Spleen (tissue), 11 donors: ENCODE measurements at regions not wholly inside any gene's neighbourhood (a gene's known extent, or its start where the extent isn't known, plus 50 kb on each side); places are given as distances from the start of the nearest gene placed in this dataset.

Experiments
- DNase-seq: peaks from one replicate; pipeline ENCODE4 v3.0.0-alpha.2; 2020
- H3K27ac ChIP-seq, 8 donors: fragments of 200-600 bp; sonication (generic) in 7 of 8; 1 replicate in 4 of 8; 2 replicates in 4 of 8; pipeline versions ENCODE4 v1.5.0 to v1.8.0; 2016 to 2021; ENCODE audit warnings: inconsistent platforms in 4 of 8, mild to moderate bottlenecking in 4 of 8, moderate library complexity in 1 of 8
- H3K27me3 ChIP-seq, 7 donors: fragments of 200-600 bp; sonication (generic) in 6 of 7; replicated peaks in 1 of 7; 1 replicate in 4 of 7; 2 replicates in 3 of 7; pipeline versions ENCODE4 v1.5.0 to v1.8.0; 2016 to 2021; ENCODE audit warnings: inconsistent platforms in 3 of 7, mild to moderate bottlenecking in 1 of 7
- H3K36me3 ChIP-seq, 6 donors: fragments of 200-600 bp; sonication (generic) in 5 of 6; 1 replicate in 4 of 6; 2 replicates in 2 of 6; pipeline versions ENCODE4 v1.5.0 to v1.8.0; 2016 to 2021; ENCODE audit warnings: inconsistent platforms in 2 of 6
- H3K4me1 ChIP-seq, 6 donors: fragments of 200-600 bp; sonication (generic) in 5 of 6; 1 replicate in 3 of 6; 2 replicates in 3 of 6; pipeline versions ENCODE4 v1.5.0 to v1.8.0; 2016 to 2021; ENCODE audit warnings: inconsistent platforms in 3 of 6
- H3K4me3 ChIP-seq, 8 donors: fragments of 200-600 bp; sonication (generic) in 7 of 8; 1 replicate in 4 of 8; 2 replicates in 4 of 8; pipeline versions ENCODE4 v1.5.0 to v1.8.0; 2016 to 2021; ENCODE audit warnings: inconsistent platforms in 4 of 8, mild to moderate bottlenecking in 4 of 8, moderate library complexity in 2 of 8
- H3K9me3 ChIP-seq, 8 donors: fragments of 200-600 bp; sonication (generic) in 7 of 8; 1 replicate in 4 of 8; 2 replicates in 4 of 8; pipeline versions ENCODE4 v1.5.0 to v1.8.0; 2016 to 2021; ENCODE audit warnings: inconsistent platforms in 4 of 8
- POLR2A ChIP-seq, 3 donors: fragments of 450-650 bp; IDR thresholded peaks; one replicate each; pipeline ENCODE4 v1.5.1; 2017; ENCODE audit warnings: antibody characterized with exemption in 3 of 3, mild to moderate bottlenecking in 1 of 3
- POLR2AphosphoS5 ChIP-seq, 3 donors: sonication (generic); formaldehyde crosslinking; IDR thresholded peaks; one replicate each; pipeline ENCODE4 v1.5.1; 2017; ENCODE audit warnings: antibody characterized with exemption in 3 of 3
- WGBS, 5 donors: extraction: QIAGEN DNeasy Blood & Tissue Kit in 3 of 5; methylation state at CpG; one replicate each; pipeline versions ENCODE4 v1.1.5 to v1.1.7; 2013 to 2018; 5-methylcytosine and 5-hydroxymethylcytosine counted together
- intact Hi-C: fragments of 100-400 bp; cut with DNase I; formaldehyde crosslinking; loops from one replicate; pipeline ENCODE4 v1.15.0; 2023; ENCODE audit warnings: low total_unique reads
- TF ChIP-seq, protein P1 (sequence below), 11 experiments: fragments of 200-600 bp in 7 of 11; fragments of 450-650 bp in 4 of 11; sonication (generic) in 4 of 11; IDR thresholded peaks in 8 of 11; conservative IDR thresholded peaks in 3 of 11; 1 replicate in 7 of 11; 2 replicates in 4 of 11; pipeline versions ENCODE4 v1.4.0 to v1.8.0; 2016 to 2021; ENCODE audit warnings: antibody characterized with exemption in 11 of 11, inconsistent platforms in 4 of 11, mild to moderate bottlenecking in 1 of 11
- donor health status: healthy with polysubstance abuse.
- donor health status: DM: no; HTN: no; CAD: no; lungs with moderate emphysema.
- donor health status: DM: no; HTN: no; CAD: no.
- donor health status: Bipolar disorder and iron deficiency.
- donor health status: healthy.
- donor health status: DM: no; HTN: no; CAD: no.
- donor health status: DM: yes; HTN: yes; CAD: no.

DNA sequence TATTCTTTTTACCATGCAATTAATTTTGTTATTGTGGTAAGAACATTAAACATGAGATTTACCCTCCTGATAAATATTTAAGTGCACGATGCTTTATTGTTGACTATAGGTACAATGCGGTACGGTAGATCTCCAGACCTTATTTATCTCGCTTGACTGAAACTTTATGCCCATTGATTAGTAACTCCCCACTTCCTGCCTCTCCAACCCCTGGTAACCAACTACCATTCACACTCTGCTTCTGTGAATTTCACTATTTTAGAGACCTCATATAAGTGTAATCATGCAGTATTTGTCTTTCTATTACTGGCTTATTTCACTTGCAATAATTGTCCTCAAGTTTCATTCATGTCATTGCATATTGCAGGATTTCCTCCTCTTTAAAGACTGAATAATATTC, 195.7 kb upstream of the ID2 start:
- TF ChIP-seq POLR2A (IDR thresholded peaks at IDR 0.05) (no peak), POLR2AphosphoS5 (IDR thresholded peaks at IDR 0.05) (no peak)
- TF ChIP-seq, protein P1, sequence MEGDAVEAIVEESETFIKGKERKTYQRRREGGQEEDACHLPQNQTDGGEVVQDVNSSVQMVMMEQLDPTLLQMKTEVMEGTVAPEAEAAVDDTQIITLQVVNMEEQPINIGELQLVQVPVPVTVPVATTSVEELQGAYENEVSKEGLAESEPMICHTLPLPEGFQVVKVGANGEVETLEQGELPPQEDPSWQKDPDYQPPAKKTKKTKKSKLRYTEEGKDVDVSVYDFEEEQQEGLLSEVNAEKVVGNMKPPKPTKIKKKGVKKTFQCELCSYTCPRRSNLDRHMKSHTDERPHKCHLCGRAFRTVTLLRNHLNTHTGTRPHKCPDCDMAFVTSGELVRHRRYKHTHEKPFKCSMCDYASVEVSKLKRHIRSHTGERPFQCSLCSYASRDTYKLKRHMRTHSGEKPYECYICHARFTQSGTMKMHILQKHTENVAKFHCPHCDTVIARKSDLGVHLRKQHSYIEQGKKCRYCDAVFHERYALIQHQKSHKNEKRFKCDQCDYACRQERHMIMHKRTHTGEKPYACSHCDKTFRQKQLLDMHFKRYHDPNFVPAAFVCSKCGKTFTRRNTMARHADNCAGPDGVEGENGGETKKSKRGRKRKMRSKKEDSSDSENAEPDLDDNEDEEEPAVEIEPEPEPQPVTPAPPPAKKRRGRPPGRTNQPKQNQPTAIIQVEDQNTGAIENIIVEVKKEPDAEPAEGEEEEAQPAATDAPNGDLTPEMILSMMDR (IDR thresholded peaks at IDR 0.05 in 8 of 11, conservative IDR thresholded peaks at IDR 0.05 in 3 of 11), result no peak
- peak overlapping the region in 1 of 8 donors; percentile 53 for H3K4me3 ChIP-seq
- H3K36me3 ChIP-seq, result no peaks in the 10 kb centered on the region
- H3K4me1 ChIP-seq, result peaks cover 21 to 87% (median 44%) of the 10 kb centered on the region in 6 donors
- DNase-seq, result no peak
- 58 to 76% (median 65%) methylated on average over 4 of the region's 4 CpGs for WGBS, 5 donors
- peak overlapping the region in 3 of 8 donors; percentile 68 to 72 (median 72) for H3K27ac ChIP-seq
- H3K27me3 ChIP-seq, result peaks cover 0 to 73% (median 0%) of the 10 kb centered on the region in 7 donors
- H3K9me3 ChIP-seq, result no peaks in the 10 kb centered on the region
- intact Hi-C loops, result no loop called here

DNA sequence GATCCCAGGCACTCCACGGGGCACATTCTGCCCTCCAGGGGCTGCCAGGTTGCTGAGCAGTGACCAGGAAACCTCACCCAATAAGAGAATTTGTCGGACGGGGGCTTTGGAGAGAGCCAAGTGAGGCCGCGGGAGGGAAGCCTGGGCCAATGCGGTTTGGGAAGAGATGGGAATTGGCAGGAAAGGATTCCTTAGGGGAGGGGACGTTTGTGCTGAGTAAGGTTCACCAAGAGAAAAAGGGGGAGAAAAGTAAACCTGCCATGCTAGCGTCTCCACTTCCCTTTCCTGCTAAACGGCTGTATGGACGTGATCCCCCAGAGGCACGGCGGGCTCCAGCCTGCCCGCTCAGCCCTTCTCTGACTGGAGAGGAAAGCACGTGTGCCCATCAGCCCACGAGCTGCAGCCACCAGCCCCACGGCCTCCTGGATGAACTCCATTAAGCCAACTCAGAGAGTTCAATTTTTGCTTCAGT, 194.4 kb upstream of the ID2 start:
- intact Hi-C loops, result no loop called here
- H3K27me3 ChIP-seq, result peaks cover 0 to 60% (median 0%) of the 10 kb centered on the region in 7 donors
- peak in 1 of 3 donors; percentile 33 for TF ChIP-seq POLR2AphosphoS5 (IDR thresholded peaks at IDR 0.05)
- no peak for TF ChIP-seq POLR2A (IDR thresholded peaks at IDR 0.05)
- TF ChIP-seq, protein P1 (IDR thresholded peaks at IDR 0.05 in 8 of 11, conservative IDR thresholded peaks at IDR 0.05 in 3 of 11), result no peak
- peak overlapping the region in 5 of 8 donors; percentile 14 to 53 (median 22) for H3K4me3 ChIP-seq
- H3K4me1 ChIP-seq, result peaks cover 12 to 85% (median 38%) of the 10 kb centered on the region in 6 donors
- no peak for DNase-seq
- H3K9me3 ChIP-seq, result no peaks in the 10 kb centered on the region
- H3K36me3 ChIP-seq, result no peaks in the 10 kb centered on the region
- 30 to 46% (median 36%) methylated on average over 16 of the region's 16 CpGs for WGBS, 5 donors
- peak overlapping the region in 7 of 8 donors; percentile 0 to 72 (median 59) for H3K27ac ChIP-seq

DNA sequence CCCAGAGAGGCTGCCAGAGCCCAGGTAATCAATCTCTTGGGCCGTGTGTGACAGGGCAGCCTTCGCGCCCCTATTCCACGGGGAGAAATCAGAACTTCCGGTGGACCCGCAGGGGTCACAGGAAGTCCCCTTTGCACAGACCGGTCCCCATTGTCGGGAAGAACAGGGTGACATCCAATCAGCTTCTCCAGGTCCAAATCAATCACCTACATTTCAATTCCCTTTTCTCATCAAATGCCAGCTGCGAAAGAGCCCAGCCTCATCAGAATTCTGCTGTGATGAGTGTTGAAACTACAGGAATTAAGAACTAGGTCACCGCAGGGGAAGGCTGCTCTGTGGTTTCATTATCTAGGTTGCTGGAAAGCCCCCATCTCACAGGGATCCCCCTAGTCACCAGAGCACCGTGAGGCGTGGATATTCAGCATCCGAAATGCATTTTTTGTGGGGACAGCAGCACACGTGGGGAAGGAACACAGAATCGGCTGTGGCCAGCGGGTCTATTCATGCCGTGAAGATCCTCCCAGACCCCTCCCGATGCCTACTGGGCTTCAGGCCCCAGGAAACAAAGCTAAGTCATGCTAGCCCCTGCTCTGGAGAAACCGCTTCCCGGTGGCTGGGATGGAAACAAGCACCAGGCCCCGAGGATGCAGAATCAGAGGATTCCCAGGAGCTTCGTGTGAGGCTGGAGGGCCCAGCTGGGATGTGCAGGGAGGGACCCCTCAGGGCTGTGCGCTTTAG, 193.7 kb upstream of the ID2 start:
- Histone ChIP-seq H3K9me3 (no peaks in the 10 kb centered on the region), H3K27me3 (peaks cover 0 to 53% (median 0%) of the 10 kb centered on the region in 7 donors), H3K4me1 (peaks cover 12 to 85% (median 39%) of the 10 kb centered on the region in 6 donors), H3K4me3 (peak overlapping the region in 6 of 8 donors; percentile 4 to 53 (median 18)), H3K27ac (peak overlapping the region in 7 of 8 donors; percentile 29 to 72 (median 59)), H3K36me3 (no peaks in the 10 kb centered on the region)
- intact Hi-C loops, result no loop called here
- WGBS, 5 donors, result 26 to 49% (median 30%) methylated on average over 21 to 23 of the region's 23 CpGs
- TF ChIP-seq POLR2A (IDR thresholded peaks at IDR 0.05) (no peak), POLR2AphosphoS5 (IDR thresholded peaks at IDR 0.05) (peak in 1 of 3 donors; percentile 13)
- TF ChIP-seq, protein P1 (IDR thresholded peaks at IDR 0.05 in 8 of 11, conservative IDR thresholded peaks at IDR 0.05 in 3 of 11), result no peak
- no peak for DNase-seq

DNA sequence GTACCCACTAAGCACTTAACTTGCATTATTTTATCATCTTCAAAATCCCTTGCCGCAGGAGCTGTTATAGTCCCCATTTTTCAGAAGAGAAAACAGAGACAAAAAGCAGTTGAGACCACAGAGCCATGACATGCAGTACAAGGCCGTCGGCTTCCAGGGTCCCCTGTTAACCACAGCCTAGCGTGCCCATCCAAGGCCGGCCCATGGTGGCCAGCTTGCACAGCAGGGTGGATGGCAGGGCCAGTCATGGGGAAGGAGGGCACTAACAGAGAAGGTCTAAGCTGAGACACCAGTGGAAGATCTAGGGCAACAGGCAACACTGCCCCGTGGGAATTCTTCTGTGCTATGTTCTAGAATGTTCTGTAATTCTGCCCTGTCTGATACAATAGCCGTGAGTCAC, 192.6 kb upstream of the ID2 start:
- peak overlapping the region in 4 of 8 donors; percentile 54 to 72 (median 70) for H3K27ac ChIP-seq
- no peaks in the 10 kb centered on the region for H3K9me3 ChIP-seq
- H3K4me3 ChIP-seq, result peak overlapping the region in 1 of 8 donors; percentile 53
- DNase-seq, result no peak
- intact Hi-C loops, result no loop called here
- 90 to 93% (median 92%) methylated on average over 7 of the region's 7 CpGs for WGBS, 5 donors
- H3K27me3 ChIP-seq, result peaks cover 0 to 56% (median 0%) of the 10 kb centered on the region in 7 donors
- no peak for TF ChIP-seq POLR2A (IDR thresholded peaks at IDR 0.05)
- TF ChIP-seq, protein P1 (IDR thresholded peaks at IDR 0.05 in 8 of 11, conservative IDR thresholded peaks at IDR 0.05 in 3 of 11), result no peak
- TF ChIP-seq POLR2AphosphoS5 (IDR thresholded peaks at IDR 0.05), result no peak
- H3K36me3 ChIP-seq, result no peaks in the 10 kb centered on the region
- peaks cover 12 to 93% (median 43%) of the 10 kb centered on the region in 6 donors for H3K4me1 ChIP-seq
